Right atrium auricular region (tissue), 2 donors: ENCODE measurements at regions not wholly inside any gene's neighbourhood (a gene's known extent, or its start where the extent isn't known, plus 50 kb on each side); places are given as distances from the start of the nearest gene placed in this dataset.

ENCODE experiments used
- DNase-seq: peaks from one replicate; pipeline ENCODE4 v3.0.0-alpha.2; 2019; ENCODE audit warnings: low spot score
- H3K27ac ChIP-seq, 2 donors: fragments of 200-600 bp; sonication (generic); 1 replicate in 1 of 2; 2 replicates in 1 of 2; pipeline ENCODE4 v1.5.1; 2016 to 2019
- H3K27me3 ChIP-seq, 2 donors: fragments of 200-600 bp; sonication (generic); one replicate each; pipeline versions ENCODE4 v1.5.1 to v1.6.0; 2017 to 2019
- H3K36me3 ChIP-seq: fragments of 200-600 bp; sonication (generic); one replicate; pipeline ENCODE4 v1.5.1; 2016
- H3K4me1 ChIP-seq, 2 donors: fragments of 200-600 bp; sonication (generic); one replicate each; pipeline versions ENCODE4 v1.5.1 to v1.6.0; 2017 to 2019
- H3K4me3 ChIP-seq, 2 donors: fragments of 200-600 bp; sonication (generic); 1 replicate in 1 of 2; 2 replicates in 1 of 2; pipeline ENCODE4 v1.5.1; 2017 to 2019; ENCODE audit warnings: mild to moderate bottlenecking in 1 of 2, moderate library complexity in 1 of 2
- H3K9me3 ChIP-seq, 2 donors: fragments of 200-600 bp; sonication (generic); one replicate each; pipeline ENCODE4 v1.5.1; 2019
- TF ChIP-seq, protein P1 (sequence below), 2 donors: fragments of 200-600 bp; sonication (generic); IDR thresholded peaks; one replicate each; pipeline ENCODE4 v1.5.1; 2019; ENCODE audit warnings: antibody characterized with exemption in 2 of 2

DNA sequence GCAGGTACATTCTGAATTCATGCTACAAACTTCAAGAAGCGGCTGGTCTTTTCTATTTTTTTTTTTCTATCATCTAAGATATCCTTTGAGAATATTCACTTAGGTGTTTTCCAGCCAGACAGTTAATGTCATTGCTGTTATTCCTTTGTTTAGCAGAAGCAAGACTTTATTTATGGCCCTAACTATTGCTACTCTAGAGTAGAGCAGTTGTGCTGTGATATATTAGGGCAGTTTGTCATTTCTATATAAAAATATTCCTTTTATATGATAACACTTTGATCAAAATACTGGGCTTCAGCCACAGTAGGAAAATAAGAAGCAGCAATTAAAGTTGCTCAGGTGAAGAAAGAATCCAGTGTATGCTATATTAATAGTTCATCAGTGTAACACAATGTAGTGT is 959.3 kb downstream of the NCAM2 start:
- no peaks in the 10 kb centered on the region for H3K36me3 ChIP-seq
- H3K4me3 ChIP-seq, result no peak overlapping the region
- TF ChIP-seq, protein P1, sequence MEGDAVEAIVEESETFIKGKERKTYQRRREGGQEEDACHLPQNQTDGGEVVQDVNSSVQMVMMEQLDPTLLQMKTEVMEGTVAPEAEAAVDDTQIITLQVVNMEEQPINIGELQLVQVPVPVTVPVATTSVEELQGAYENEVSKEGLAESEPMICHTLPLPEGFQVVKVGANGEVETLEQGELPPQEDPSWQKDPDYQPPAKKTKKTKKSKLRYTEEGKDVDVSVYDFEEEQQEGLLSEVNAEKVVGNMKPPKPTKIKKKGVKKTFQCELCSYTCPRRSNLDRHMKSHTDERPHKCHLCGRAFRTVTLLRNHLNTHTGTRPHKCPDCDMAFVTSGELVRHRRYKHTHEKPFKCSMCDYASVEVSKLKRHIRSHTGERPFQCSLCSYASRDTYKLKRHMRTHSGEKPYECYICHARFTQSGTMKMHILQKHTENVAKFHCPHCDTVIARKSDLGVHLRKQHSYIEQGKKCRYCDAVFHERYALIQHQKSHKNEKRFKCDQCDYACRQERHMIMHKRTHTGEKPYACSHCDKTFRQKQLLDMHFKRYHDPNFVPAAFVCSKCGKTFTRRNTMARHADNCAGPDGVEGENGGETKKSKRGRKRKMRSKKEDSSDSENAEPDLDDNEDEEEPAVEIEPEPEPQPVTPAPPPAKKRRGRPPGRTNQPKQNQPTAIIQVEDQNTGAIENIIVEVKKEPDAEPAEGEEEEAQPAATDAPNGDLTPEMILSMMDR (IDR thresholded peaks at IDR 0.05), result no peak
- DNase-seq, result no peak
- no peaks in the 10 kb centered on the region for H3K4me1 ChIP-seq
- no peaks in the 10 kb centered on the region for H3K27me3 ChIP-seq
- H3K27ac ChIP-seq, result no peak overlapping the region
- H3K9me3 ChIP-seq, result no peaks in the 10 kb centered on the region

DNA sequence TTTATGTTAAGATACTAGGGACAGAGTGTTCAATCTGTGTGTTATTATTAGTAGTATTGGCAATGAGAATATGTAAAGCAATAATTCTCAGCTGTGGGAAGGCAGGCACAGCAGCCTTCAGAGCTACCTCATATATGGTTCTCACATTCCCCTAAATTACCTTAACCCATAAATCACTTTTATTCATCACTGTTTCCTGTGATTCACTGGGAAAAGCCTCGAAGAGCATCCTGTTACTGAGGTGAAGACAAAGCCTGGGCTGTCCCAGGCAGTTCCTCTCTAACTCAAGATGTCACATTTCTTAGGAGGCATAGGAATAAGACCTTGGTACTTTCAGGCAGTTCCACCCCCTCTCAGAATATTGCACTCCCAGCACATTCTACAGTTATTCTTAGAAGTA is 965.7 kb downstream of the NCAM2 start:
- H3K4me1 ChIP-seq, result no peaks in the 10 kb centered on the region
- no peak overlapping the region for H3K4me3 ChIP-seq
- no peak for DNase-seq
- peaks cover 0 to 19% of the 10 kb centered on the region in 2 donors for H3K9me3 ChIP-seq
- no peak overlapping the region for H3K27ac ChIP-seq
- no peaks in the 10 kb centered on the region for H3K27me3 ChIP-seq
- H3K36me3 ChIP-seq, result no peaks in the 10 kb centered on the region
- TF ChIP-seq, protein P1 (IDR thresholded peaks at IDR 0.05), result no peak

DNA sequence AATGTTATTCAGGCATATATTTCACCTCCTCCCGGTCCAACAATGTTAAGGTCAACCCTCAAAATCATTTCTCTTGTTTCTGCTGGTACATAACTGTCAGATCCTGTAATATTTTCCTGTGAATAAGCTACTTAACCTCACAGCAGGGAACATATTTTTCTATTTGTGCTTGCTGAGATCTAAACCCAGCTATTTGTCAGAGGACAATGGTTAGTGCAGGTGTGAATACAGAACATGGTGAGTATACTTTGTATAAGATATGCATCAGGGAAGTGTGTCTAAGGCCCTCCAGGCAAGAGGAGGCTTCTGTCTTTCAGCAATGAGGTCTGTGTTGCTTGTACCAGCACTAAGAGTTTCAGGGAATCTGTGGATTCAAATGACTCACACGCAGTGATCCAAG is 970.6 kb downstream of the NCAM2 start:
- H3K4me3 ChIP-seq, result no peak overlapping the region
- H3K9me3 ChIP-seq, result peaks cover 0 to 16% of the 10 kb centered on the region in 2 donors
- no peaks in the 10 kb centered on the region for H3K36me3 ChIP-seq
- H3K27ac ChIP-seq, result no peak overlapping the region
- no peak for DNase-seq
- TF ChIP-seq, protein P1 (IDR thresholded peaks at IDR 0.05), result no peak
- no peaks in the 10 kb centered on the region for H3K27me3 ChIP-seq
- H3K4me1 ChIP-seq, result no peaks in the 10 kb centered on the region

DNA sequence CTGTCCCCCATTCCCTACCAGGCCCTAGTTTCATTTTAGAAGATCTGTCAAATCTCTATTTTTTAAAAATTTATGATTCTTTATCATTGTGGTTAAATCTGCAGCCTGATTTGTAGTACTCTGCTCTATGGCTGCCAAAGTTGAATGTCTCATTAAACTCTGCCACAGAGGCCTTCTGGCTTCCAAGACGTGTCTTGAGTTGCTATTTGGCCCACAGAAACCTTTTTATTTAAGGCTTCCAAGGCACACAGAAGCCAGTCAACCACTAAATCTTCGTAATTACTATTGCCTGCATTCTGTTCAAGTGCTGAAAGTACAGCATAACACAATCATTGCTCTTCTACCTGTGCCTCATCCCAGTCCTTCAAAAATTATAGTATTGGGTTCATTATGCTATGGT is 971.0 kb downstream of the NCAM2 start:
- Histone ChIP-seq H3K4me3 (no peak overlapping the region), H3K4me1 (no peaks in the 10 kb centered on the region), H3K27me3 (no peaks in the 10 kb centered on the region), H3K9me3 (peaks cover 0 to 13% of the 10 kb centered on the region in 2 donors), H3K27ac (no peak overlapping the region), H3K36me3 (no peaks in the 10 kb centered on the region)
- TF ChIP-seq, protein P1 (IDR thresholded peaks at IDR 0.05), result no peak
- DNase-seq, result no peak

DNA sequence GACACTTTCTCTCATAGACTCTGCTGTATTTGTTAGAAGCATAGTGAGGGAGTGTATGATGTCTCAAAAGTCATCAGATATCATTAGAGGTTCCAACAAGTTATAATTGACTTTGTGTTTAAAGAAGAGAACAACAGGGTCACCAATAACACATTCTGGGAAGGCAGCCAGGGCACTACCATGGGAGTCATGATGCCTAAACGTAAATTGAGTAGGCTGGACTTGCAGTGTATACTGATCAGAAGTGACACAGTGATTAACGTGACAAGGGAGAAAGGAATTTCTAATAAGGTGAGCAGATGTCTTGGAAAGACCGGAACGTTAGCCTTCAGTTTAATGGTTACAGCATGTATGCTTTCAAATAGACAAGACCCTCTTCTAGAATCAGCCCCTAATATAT is 973.2 kb downstream of the NCAM2 start:
- DNase-seq, result no peak
- TF ChIP-seq, protein P1 (IDR thresholded peaks at IDR 0.05), result no peak
- no peaks in the 10 kb centered on the region for H3K27me3 ChIP-seq
- no peaks in the 10 kb centered on the region for H3K36me3 ChIP-seq
- H3K4me3 ChIP-seq, result no peak overlapping the region
- no peaks in the 10 kb centered on the region for H3K4me1 ChIP-seq
- no peak overlapping the region for H3K27ac ChIP-seq
- no peaks in the 10 kb centered on the region for H3K9me3 ChIP-seq

DNA sequence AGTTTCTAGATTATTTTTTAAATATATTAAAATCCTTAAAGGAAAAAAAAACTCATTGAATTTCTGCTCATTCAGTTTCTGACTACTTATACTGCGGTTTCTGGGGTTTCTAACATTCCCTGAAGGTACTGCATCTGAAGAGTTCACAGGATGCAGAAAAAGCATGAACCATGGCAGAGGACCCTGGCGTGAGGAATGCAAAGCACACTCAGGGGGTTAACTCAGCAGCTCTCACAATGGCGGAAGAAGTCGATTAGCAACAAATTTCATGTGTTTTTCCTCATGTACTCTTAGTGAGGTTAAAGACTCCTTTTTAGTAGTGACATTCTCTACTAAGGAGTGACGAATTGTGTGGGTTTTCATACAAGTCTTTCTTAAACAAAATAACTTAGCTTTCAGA is 975.6 kb downstream of the NCAM2 start:
- Histone ChIP-seq H3K4me1 (no peaks in the 10 kb centered on the region), H3K4me3 (no peak overlapping the region), H3K27me3 (no peaks in the 10 kb centered on the region), H3K27ac (no peak overlapping the region), H3K36me3 (no peaks in the 10 kb centered on the region), H3K9me3 (no peaks in the 10 kb centered on the region)
- TF ChIP-seq, protein P1 (IDR thresholded peaks at IDR 0.05), result no peak
- DNase-seq, result no peak
